ENCODE measurements at regions not wholly inside any gene's neighbourhood (a gene's known extent, or its start where the extent isn't known, plus 50 kb on each side); places are given as distances from the start of the nearest gene placed in this dataset.
A peak's percentile ranks its signal among the peaks of the same experiment; 100 is the strongest.
"Not testable (repeated sequence)": the region's sequence is repeated elsewhere in the genome, so short reads cannot be mapped to it uniquely, and the experiment has no call there.

GRCh38 chr2:105999211-105999989 lies 194.7 kb downstream of the UXS1 start:
- no peak for DNase-seq
- Mint-ChIP-seq H3K4me1 (ENCODE audit: low read depth) (no peaks in the 10 kb centered on the region), H3K27ac (no peak overlapping the region), H3K36me3 (ENCODE audit: low read depth) (peaks cover 15% of the 10 kb centered on the region), H3K27me3 (no peaks in the 10 kb centered on the region), H3K4me3 (no peak overlapping the region), H3K9me3 (peaks cover 10% of the 10 kb centered on the region)
- Histone ChIP-seq H3K9me3 (ENCODE audit: control insufficient read depth in 1 of 2, insufficient read depth in 1 of 2, low read length in 2 of 2) (peaks cover 5 to 21% of the 10 kb centered on the region in 2 experiments), H3K4me3 (ENCODE audit: low read length) (no peak overlapping the region), H3K36me3 (ENCODE audit: insufficient read depth, low read length) (no peaks in the 10 kb centered on the region), H3K27me3 (ENCODE audit: control insufficient read depth in 1 of 2, insufficient read depth in 2 of 2, low read length in 2 of 2) (no peaks in the 10 kb centered on the region), H3K27ac (ENCODE audit: low read depth in 1 of 2, low read length in 2 of 2) (no peak overlapping the region), H3K4me1 (ENCODE audit: insufficient read depth, low read length) (no peaks in the 10 kb centered on the region)
- intact Hi-C loops (cut with DNase I, micrococcal nuclease): no loop called here
- CTCF ChIA-PET: interaction anchor here (1.2 kb wide), 2 partner anchors 10 to 14 kb away, joined by 3 read pairs; no protein-coding TSS in a partner anchor
- no peak for TF ChIP-seq CTCF (IDR thresholded peaks at IDR 0.05)
- POLR2A ChIA-PET: no interaction called here
- ATAC-seq (ENCODE audit: poor library complexity): no peak

- TF ChIP-seq CTCF (IDR thresholded peaks at IDR 0.05): no peak
- H3K4me1 Mint-ChIP-seq (ENCODE audit: low read depth): no peaks in the 10 kb centered on the region
- no peak overlapping the region for H3K4me3 Mint-ChIP-seq
- no peak for ATAC-seq (ENCODE audit: poor library complexity)
- no peaks in the 10 kb centered on the region for H3K36me3 ChIP-seq (ENCODE audit: insufficient read depth, low read length)
- no peak overlapping the region for H3K27ac ChIP-seq (ENCODE audit: low read depth in 1 of 2, low read length in 2 of 2)
- H3K27me3 Mint-ChIP-seq: no peaks in the 10 kb centered on the region
- intact Hi-C loops (cut with DNase I, micrococcal nuclease): no loop called here
- DNase-seq: no peak
- CTCF ChIA-PET: no interaction called here
- POLR2A ChIA-PET: no interaction called here
- no peak overlapping the region for H3K27ac Mint-ChIP-seq
- peaks cover 9 to 23% of the 10 kb centered on the region in 2 experiments for H3K9me3 ChIP-seq (ENCODE audit: control insufficient read depth in 1 of 2, insufficient read depth in 1 of 2, low read length in 2 of 2)
- peaks cover 10% of the 10 kb centered on the region for H3K9me3 Mint-ChIP-seq
- H3K36me3 Mint-ChIP-seq (ENCODE audit: low read depth): peaks cover 29% of the 10 kb centered on the region
- no peaks in the 10 kb centered on the region for H3K27me3 ChIP-seq (ENCODE audit: control insufficient read depth in 1 of 2, insufficient read depth in 2 of 2, low read length in 2 of 2)
- H3K4me3 ChIP-seq (ENCODE audit: low read length): no peak overlapping the region
- H3K4me1 ChIP-seq (ENCODE audit: insufficient read depth, low read length): peaks cover 3% of the 10 kb centered on the region
These were observed 196.4 kb downstream of the UXS1 start for GRCh38 chr2:105997711-105998110.

- peaks cover 15 to 42% of the 10 kb centered on the region in 2 experiments for H3K9me3 ChIP-seq (ENCODE audit: control insufficient read depth in 1 of 2, insufficient read depth in 1 of 2, low read length in 2 of 2)
- Mint-ChIP-seq H3K36me3 (ENCODE audit: low read depth) (peaks cover 53% of the 10 kb centered on the region), H3K4me3 (no peak overlapping the region), H3K27ac (no peak overlapping the region), H3K4me1 (ENCODE audit: low read depth) (peaks cover 20% of the 10 kb centered on the region), H3K27me3 (no peaks in the 10 kb centered on the region), H3K9me3 (peaks cover 19% of the 10 kb centered on the region)
- H3K4me3 ChIP-seq (ENCODE audit: low read length): no peak overlapping the region
- no peak overlapping the region for H3K27ac ChIP-seq (ENCODE audit: low read depth in 1 of 2, low read length in 2 of 2)
- no peaks in the 10 kb centered on the region for H3K27me3 ChIP-seq (ENCODE audit: control insufficient read depth in 1 of 2, insufficient read depth in 2 of 2, low read length in 2 of 2)
- no peak for TF ChIP-seq CTCF (IDR thresholded peaks at IDR 0.05)
- H3K36me3 ChIP-seq (ENCODE audit: insufficient read depth, low read length): no peaks in the 10 kb centered on the region
- intact Hi-C loops (cut with DNase I, micrococcal nuclease): no loop called here
- H3K4me1 ChIP-seq (ENCODE audit: insufficient read depth, low read length): peaks cover 19% of the 10 kb centered on the region
- DNase-seq: no peak
- ATAC-seq (ENCODE audit: poor library complexity): no peak
- POLR2A ChIA-PET: no interaction called here
- CTCF ChIA-PET: no interaction called here
These were observed 203.5 kb downstream of the UXS1 start for GRCh38 chr2:105990624-105991023.

GRCh38 chr2:105989803-105990202 lies 204.3 kb downstream of the UXS1 start:
- H3K27me3 Mint-ChIP-seq; POLR2A ChIA-PET; H3K4me3 ChIP-seq (ENCODE audit: low read length); H3K4me3 Mint-ChIP-seq; H3K27ac ChIP-seq (ENCODE audit: low read depth in 1 of 2, low read length in 2 of 2); intact Hi-C loops (cut with DNase I, micrococcal nuclease); H3K36me3 ChIP-seq (ENCODE audit: insufficient read depth, low read length); H3K27ac Mint-ChIP-seq; CTCF ChIA-PET; ATAC-seq (ENCODE audit: poor library complexity); H3K27me3 ChIP-seq (ENCODE audit: control insufficient read depth in 1 of 2, insufficient read depth in 2 of 2, low read length in 2 of 2): not testable (repeated sequence)
- Mint-ChIP-seq H3K9me3 (peaks cover 17% of the 10 kb centered on the region), H3K36me3 (ENCODE audit: low read depth) (peaks cover 49% of the 10 kb centered on the region), H3K4me1 (ENCODE audit: low read depth) (peaks cover 20% of the 10 kb centered on the region)
- Histone ChIP-seq H3K9me3 (ENCODE audit: control insufficient read depth in 1 of 2, insufficient read depth in 1 of 2, low read length in 2 of 2) (peaks cover 17 to 36% of the 10 kb centered on the region in 2 experiments), H3K4me1 (ENCODE audit: insufficient read depth, low read length) (peaks cover 19% of the 10 kb centered on the region)
- DNase-seq: peak in 1 of 14 experiments; percentile 45

All from CD4-positive, alpha-beta T cell (primary cell).